ENCODE measurements at regions not wholly inside any gene's neighbourhood (a gene's known extent, or its start where the extent isn't known, plus 50 kb on each side); places are given as distances from the start of the nearest gene placed in this dataset.
A peak's percentile ranks its signal among the peaks of the same experiment; 100 is the strongest.

DNA sequence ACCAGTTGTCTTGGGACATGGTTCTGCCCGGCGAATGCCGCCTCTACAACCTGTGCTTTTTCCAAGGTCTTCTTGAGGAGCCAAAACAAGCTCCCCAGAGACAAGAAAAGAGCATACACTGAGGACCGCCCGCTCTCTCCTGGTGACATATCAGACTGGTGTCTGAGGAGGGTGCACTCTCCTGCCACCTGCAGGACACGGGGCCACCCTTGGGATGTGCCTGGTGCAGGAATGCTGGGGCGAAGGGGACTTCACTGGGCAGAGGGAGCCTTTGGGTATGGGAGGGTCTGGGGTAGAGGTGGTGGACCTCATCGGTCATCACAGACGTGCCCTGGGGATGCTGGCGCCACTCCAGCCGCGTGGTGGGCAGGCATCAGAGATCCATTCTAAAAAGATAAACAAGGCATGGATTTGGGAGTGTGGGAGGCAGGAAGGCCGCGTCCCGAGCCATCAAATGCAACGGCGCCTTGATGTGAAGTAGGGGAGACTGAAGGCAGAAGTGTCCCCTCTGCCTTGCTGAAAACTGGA, 163.3 kb downstream of the CD83 start:
- no peaks in the 10 kb centered on the region; a peak in 2 of 5 replicates for H3K27me3 ChIP-seq (ENCODE audit: control insufficient read depth in 1 of 2, insufficient read depth in 2 of 2, low read length in 2 of 2)
- H3K9ac ChIP-seq (ENCODE audit: insufficient read depth, low read depth, low read length) = no peak overlapping the region
- FAIRE-seq (no peak), ATAC-seq (peak; percentile 97), DNase-seq (ENCODE audit: low spot score) (no peak)
- no peak overlapping the region for H3K27ac ChIP-seq (ENCODE audit: extremely low read length, insufficient read depth, low read length)
- WGBS (ENCODE audit: low lambda C conversion rate) = 76% methylated on average over 17 of the region's 17 CpGs
- BruUV-seq (replicated peaks) = no TSS peak
- no peak overlapping the region for H3K4me3 ChIP-seq (replicated peaks in 1 of 3; ENCODE audit: insufficient read depth in 1 of 3, low read depth in 2 of 3, low read length in 3 of 3)
- ChIA-PET POLR2A (no interaction called here), CTCF (ENCODE audit: low intra/inter-chr PET ratio, low total read pairs) (no interaction called here)
- no peaks in the 10 kb centered on the region for H3K36me3 ChIP-seq (replicated peaks in 1 of 2; ENCODE audit: control insufficient read depth in 1 of 2, insufficient read depth in 2 of 2, low read length in 2 of 2)
- peaks cover 6% of the 10 kb centered on the region; the same call in 1 of the 2 replicates for H3K4me1 ChIP-seq (ENCODE audit: insufficient read depth, low read length)
- no peak overlapping the region for H2AFZ ChIP-seq (ENCODE audit: low read length)
- H3K4me2 ChIP-seq (ENCODE audit: low read depth, low read length) = no peak overlapping the region
- intact Hi-C loops (cut with micrococcal nuclease; ENCODE audit: unreplicated experiment) (no loop called here), in situ Hi-C loops (cut with HindIII; ENCODE audit: extremely low pct_ligation_motif_present, low pct_unique_long_range_greater_than_20kb) (no loop called here)
- no peaks in the 10 kb centered on the region for H4K20me1 ChIP-seq (ENCODE audit: insufficient read depth, low read length)
- H3K9me3 ChIP-seq (ENCODE audit: low read length) = no peaks in the 10 kb centered on the region
- no peak for TF ChIP-seq XRCC5 (optimal IDR thresholded peaks at IDR 0.05; ENCODE audit: low read length)
- TF ChIP-seq, protein P1, sequence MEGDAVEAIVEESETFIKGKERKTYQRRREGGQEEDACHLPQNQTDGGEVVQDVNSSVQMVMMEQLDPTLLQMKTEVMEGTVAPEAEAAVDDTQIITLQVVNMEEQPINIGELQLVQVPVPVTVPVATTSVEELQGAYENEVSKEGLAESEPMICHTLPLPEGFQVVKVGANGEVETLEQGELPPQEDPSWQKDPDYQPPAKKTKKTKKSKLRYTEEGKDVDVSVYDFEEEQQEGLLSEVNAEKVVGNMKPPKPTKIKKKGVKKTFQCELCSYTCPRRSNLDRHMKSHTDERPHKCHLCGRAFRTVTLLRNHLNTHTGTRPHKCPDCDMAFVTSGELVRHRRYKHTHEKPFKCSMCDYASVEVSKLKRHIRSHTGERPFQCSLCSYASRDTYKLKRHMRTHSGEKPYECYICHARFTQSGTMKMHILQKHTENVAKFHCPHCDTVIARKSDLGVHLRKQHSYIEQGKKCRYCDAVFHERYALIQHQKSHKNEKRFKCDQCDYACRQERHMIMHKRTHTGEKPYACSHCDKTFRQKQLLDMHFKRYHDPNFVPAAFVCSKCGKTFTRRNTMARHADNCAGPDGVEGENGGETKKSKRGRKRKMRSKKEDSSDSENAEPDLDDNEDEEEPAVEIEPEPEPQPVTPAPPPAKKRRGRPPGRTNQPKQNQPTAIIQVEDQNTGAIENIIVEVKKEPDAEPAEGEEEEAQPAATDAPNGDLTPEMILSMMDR (CRISPR knock-in tag; IDR thresholded peaks at IDR 0.05) = peak; percentile 56
- TF ChIP-seq STAG1 (CRISPR knock-in tag; IDR thresholded peaks at IDR 0.05) = peak; percentile 31; the same call in 1 of the 2 replicates
- TF ChIP-seq SMC3 (IDR thresholded peaks at IDR 0.05; ENCODE audit: low read length) = 0 out of 2 replicates have a peak, but pooled peaks have one; percentile 15
- 0 out of 2 replicates have a peak, but pooled peaks have one; percentile 28 for TF ChIP-seq RAD21 (CRISPR knock-in tag; IDR thresholded peaks at IDR 0.05)
- TF ChIP-seq GATA4 (IDR thresholded peaks at IDR 0.05; ENCODE audit: borderline replicate concordance, low read depth) = no peak
- H3K79me2 ChIP-seq (ENCODE audit: insufficient read depth, low read length) = no peaks in the 10 kb centered on the region

All from HepG2 (cell line).